ENCODE measurements at regions not wholly inside any gene's neighbourhood (a gene's known extent, or its start where the extent isn't known, plus 50 kb on each side); places are given as distances from the start of the nearest gene placed in this dataset.

DNA sequence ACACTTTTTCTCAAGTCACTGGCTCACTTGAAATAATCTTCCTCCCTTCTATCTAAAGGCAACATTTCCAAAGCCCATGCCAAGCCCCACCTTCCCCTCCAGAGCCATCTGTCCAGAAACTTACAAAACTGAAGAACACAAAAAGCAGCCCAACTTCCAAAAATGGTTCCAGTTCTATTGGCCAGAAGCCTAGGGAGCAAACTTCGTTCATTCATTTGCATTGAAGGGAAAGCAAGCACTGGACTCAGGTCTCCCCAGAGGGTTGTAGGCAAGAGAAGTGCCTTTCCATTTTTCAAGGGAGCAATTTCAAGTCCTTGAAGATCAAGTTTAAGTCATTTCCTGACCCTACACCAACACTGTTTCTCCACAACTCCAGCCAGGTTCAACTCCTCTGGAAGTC is 585.0 kb downstream of the BCL11A start:
- Histone ChIP-seq H3K4me1 (no peaks in the 10 kb centered on the region), H3K4me3 (ENCODE audit: low read depth, low read length) (no peak overlapping the region), H3K9me3 (no peaks in the 10 kb centered on the region), H3K27me3 (no peaks in the 10 kb centered on the region), H3K36me3 (no peaks in the 10 kb centered on the region)
- TF ChIP-seq, protein P1, sequence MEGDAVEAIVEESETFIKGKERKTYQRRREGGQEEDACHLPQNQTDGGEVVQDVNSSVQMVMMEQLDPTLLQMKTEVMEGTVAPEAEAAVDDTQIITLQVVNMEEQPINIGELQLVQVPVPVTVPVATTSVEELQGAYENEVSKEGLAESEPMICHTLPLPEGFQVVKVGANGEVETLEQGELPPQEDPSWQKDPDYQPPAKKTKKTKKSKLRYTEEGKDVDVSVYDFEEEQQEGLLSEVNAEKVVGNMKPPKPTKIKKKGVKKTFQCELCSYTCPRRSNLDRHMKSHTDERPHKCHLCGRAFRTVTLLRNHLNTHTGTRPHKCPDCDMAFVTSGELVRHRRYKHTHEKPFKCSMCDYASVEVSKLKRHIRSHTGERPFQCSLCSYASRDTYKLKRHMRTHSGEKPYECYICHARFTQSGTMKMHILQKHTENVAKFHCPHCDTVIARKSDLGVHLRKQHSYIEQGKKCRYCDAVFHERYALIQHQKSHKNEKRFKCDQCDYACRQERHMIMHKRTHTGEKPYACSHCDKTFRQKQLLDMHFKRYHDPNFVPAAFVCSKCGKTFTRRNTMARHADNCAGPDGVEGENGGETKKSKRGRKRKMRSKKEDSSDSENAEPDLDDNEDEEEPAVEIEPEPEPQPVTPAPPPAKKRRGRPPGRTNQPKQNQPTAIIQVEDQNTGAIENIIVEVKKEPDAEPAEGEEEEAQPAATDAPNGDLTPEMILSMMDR (IDR thresholded peaks at IDR 0.05; ENCODE audit: low read depth, low read length) = no peak
- DNase-seq = no peak

DNA sequence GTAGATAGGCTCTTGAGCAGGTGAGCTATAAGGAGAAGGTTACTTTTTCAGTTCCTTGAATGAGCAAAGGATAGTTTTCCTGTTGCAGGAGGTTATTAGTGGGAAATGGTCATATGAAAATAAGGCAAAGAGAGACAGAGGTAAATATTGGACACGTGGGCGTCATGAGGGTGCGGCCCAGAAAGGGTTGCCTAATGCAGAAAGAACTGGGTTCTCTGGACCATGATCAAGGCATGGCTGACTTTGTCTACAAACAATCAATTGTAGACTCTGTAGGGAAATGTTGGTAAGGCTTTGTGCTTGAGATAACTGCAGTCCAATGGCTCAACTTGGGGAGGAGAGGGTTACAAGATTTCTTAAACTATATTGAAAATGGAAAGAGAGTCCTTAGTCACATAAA is 585.8 kb downstream of the BCL11A start:
- TF ChIP-seq, protein P1 (IDR thresholded peaks at IDR 0.05; ENCODE audit: low read depth, low read length) = no peak
- H3K9me3 ChIP-seq = no peaks in the 10 kb centered on the region
- no peaks in the 10 kb centered on the region for H3K36me3 ChIP-seq
- DNase-seq = no peak
- H3K4me1 ChIP-seq = no peaks in the 10 kb centered on the region
- no peak overlapping the region for H3K4me3 ChIP-seq (ENCODE audit: low read depth, low read length)
- H3K27me3 ChIP-seq = no peaks in the 10 kb centered on the region

DNA sequence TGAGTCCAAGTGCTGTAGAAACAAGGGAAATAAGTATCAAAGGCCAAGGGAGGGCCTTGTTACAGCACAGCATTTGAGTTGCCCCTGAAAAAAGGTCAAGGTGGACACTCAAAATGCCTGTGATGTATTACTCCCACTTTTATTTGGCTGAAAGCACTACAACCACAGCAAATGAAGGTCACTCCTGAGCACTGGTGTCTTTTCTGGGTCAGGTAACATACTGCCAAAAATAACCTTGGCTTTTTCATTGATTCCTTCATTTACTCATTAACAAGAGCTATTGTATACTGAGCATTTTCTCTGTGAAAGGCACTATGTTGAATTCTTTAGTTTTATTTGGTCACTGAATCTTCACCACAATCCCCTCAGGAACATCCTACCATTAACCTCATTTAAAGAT is 590.3 kb downstream of the BCL11A start:
- no peaks in the 10 kb centered on the region for H3K27me3 ChIP-seq
- TF ChIP-seq, protein P1 (IDR thresholded peaks at IDR 0.05; ENCODE audit: low read depth, low read length) = no peak
- no peak overlapping the region for H3K4me3 ChIP-seq (ENCODE audit: low read depth, low read length)
- H3K9me3 ChIP-seq = no peaks in the 10 kb centered on the region
- no peaks in the 10 kb centered on the region for H3K36me3 ChIP-seq
- H3K4me1 ChIP-seq = no peaks in the 10 kb centered on the region
- no peak for DNase-seq

DNA sequence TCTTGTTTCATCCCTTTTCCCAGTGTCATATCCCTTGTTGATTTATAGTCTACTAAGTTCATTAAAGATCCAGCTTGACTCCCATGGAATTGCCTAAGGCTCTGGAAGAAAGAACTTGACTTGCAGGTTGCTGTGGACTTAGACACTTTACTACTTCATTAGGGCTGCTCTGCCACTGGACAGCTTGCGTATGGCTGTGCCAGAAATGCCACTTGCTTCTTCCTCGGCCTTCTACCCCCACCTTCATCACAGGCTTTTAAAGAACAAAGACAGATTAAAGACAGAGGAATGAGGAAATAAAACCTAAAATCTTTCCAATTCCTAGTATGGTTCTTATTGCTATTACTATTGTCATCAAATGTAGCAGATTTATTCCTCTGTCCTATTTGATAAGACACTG is 591.7 kb downstream of the BCL11A start:
- no peak for DNase-seq
- Histone ChIP-seq H3K4me1 (no peaks in the 10 kb centered on the region), H3K4me3 (ENCODE audit: low read depth, low read length) (no peak overlapping the region), H3K36me3 (no peaks in the 10 kb centered on the region), H3K27me3 (no peaks in the 10 kb centered on the region), H3K9me3 (no peaks in the 10 kb centered on the region)
- TF ChIP-seq, protein P1 (IDR thresholded peaks at IDR 0.05; ENCODE audit: low read depth, low read length) = no peak

DNA sequence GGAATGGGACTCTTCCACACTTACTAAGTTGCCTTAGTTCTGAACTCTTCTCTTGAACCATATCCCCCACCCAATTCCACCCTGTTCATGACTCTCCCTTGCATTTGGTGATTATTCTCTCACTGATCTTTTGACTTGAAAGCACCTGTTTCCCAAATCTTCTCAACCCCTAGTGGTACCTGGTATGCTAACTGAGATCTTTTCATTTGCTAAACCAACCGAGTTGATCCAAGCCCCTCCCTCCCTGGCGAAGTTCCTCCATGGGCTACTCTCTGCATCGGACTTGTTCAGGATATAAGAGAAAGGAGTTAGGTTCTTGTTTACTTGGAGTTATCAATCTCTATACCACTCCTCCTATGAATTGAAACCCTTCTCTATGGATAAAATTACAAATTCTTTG is 593.5 kb downstream of the BCL11A start:
- Histone ChIP-seq H3K4me1 (no peaks in the 10 kb centered on the region), H3K36me3 (no peaks in the 10 kb centered on the region), H3K27me3 (no peaks in the 10 kb centered on the region), H3K9me3 (no peaks in the 10 kb centered on the region), H3K4me3 (ENCODE audit: low read depth, low read length) (no peak overlapping the region)
- no peak for DNase-seq
- TF ChIP-seq, protein P1 (IDR thresholded peaks at IDR 0.05; ENCODE audit: low read depth, low read length) = no peak

DNA sequence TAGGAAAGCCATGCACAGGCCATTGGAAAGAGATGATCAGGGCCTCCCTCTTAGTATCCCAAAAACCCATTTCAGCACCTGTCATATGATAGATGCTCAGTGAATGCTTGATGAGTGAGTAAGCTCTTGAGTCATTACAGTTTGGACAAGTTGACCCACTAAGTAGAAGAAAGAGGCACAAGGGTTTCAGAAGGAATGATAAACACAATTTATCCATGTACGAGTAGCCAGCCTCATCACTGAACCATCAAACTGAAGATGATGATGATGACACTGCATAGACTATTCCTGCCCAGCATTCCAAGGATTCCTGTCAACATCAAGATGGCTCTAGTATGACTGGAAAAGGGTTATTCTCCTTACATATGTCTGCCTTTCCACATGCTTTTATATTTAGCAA is 596.0 kb downstream of the BCL11A start:
- no peak overlapping the region for H3K4me3 ChIP-seq (ENCODE audit: low read depth, low read length)
- H3K27me3 ChIP-seq = no peaks in the 10 kb centered on the region
- no peaks in the 10 kb centered on the region for H3K9me3 ChIP-seq
- H3K36me3 ChIP-seq = no peaks in the 10 kb centered on the region
- no peaks in the 10 kb centered on the region for H3K4me1 ChIP-seq
- DNase-seq = no peak
- TF ChIP-seq, protein P1 (IDR thresholded peaks at IDR 0.05; ENCODE audit: low read depth, low read length) = no peak

Data from BE2C (cell line).